ENCODE measurements at regions not wholly inside any gene's neighbourhood (a gene's known extent, or its start where the extent isn't known, plus 50 kb on each side); places are given as distances from the start of the nearest gene placed in this dataset.

DNA sequence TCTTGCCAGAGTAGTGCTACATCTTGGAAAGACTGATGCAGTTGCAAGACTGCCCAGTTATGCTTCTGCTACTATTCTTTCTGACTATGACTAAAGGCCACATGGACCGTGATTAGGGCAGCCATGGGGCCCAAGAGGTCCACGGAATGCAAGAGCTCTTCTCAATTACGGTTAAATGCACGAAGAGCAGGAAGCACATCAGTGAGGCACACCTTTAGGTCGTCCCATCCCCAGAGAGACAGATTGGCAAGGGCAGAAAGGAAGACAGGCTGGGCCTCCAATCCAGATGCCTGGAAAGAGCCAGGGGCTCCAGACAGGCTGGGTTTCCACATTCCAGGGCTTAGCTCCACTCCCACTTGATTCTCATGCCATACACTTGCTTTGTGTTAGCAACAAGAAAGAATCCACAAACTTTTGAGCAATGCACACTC, 132.3 kb upstream of the SLIT3 start:
- TF ChIP-seq, protein P1, sequence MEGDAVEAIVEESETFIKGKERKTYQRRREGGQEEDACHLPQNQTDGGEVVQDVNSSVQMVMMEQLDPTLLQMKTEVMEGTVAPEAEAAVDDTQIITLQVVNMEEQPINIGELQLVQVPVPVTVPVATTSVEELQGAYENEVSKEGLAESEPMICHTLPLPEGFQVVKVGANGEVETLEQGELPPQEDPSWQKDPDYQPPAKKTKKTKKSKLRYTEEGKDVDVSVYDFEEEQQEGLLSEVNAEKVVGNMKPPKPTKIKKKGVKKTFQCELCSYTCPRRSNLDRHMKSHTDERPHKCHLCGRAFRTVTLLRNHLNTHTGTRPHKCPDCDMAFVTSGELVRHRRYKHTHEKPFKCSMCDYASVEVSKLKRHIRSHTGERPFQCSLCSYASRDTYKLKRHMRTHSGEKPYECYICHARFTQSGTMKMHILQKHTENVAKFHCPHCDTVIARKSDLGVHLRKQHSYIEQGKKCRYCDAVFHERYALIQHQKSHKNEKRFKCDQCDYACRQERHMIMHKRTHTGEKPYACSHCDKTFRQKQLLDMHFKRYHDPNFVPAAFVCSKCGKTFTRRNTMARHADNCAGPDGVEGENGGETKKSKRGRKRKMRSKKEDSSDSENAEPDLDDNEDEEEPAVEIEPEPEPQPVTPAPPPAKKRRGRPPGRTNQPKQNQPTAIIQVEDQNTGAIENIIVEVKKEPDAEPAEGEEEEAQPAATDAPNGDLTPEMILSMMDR (IDR thresholded peaks at IDR 0.05), result no peak
- no peak for TF ChIP-seq POLR2AphosphoS5 (IDR thresholded peaks at IDR 0.05)
